Omental fat pad (tissue), 3 donors: ENCODE measurements at regions not wholly inside any gene's neighbourhood (a gene's known extent, or its start where the extent isn't known, plus 50 kb on each side); places are given as distances from the start of the nearest gene placed in this dataset.
A peak's percentile ranks its signal among the peaks of the same experiment; 100 is the strongest.

Source experiments
- ATAC-seq: fragments of 150-250 bp; one replicate; pipeline ENCODE4 v1.9.1; 2016; ENCODE audit warnings: mild to moderate bottlenecking, moderate library complexity; ENCODE audit not compliant: low FRiP score
- DNase-seq: peaks from one replicate; pipeline ENCODE4 v3.0.0-alpha.2; 2019; ENCODE audit warnings: low spot score
- TF ChIP-seq, protein P1 (sequence below), 3 donors: fragments of 450-650 bp; IDR thresholded peaks; one replicate each; pipeline ENCODE4 v1.5.1; 2016 to 2017; ENCODE audit warnings: antibody characterized with exemption in 3 of 3, mild to moderate bottlenecking in 3 of 3, moderate library complexity in 2 of 3

DNA sequence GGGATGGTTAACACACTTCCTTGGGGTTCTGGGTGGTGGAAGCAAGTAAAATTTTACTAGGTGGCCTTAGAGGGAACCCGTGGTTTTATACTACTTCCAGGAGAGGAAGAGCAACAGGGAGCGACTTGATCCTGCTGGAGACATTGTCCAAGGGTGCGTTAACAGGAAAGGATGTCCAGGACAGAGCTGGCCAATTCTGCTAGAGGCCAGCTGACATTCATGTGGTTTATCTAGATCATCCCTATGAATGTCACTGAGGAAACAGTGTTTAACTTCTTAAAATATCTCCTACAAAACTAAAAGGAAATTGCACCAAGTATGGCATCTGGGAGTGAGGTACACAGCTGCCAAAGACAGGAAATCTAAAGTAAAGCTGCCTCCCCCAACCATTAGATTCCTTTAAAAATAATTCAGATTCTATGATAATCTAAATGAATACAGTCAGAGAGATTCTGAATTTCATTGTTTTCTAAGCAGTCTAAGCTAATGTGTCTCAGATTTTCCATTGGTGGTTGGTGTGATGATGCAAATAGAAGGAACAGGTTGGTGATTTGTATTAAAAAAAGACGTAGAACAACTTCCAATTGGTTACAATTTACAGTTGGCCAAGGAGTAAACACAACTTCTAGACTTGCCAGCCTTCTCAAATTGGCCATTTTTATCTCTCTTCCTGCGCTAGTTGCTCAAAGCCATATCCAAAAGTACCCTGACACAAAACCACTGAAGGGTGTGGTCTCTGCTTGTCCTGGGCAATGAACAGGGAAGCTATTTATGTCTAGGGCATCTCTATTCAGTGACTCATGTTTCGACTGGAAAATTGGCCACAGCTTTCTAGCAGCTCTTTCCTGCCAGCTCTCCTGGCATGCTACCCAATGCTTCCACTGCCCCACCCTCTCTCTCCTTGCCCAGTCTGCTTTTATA lies 574.7 kb upstream of the MEF2C start:
- peak; percentile 82 for ATAC-seq
- TF ChIP-seq, protein P1, sequence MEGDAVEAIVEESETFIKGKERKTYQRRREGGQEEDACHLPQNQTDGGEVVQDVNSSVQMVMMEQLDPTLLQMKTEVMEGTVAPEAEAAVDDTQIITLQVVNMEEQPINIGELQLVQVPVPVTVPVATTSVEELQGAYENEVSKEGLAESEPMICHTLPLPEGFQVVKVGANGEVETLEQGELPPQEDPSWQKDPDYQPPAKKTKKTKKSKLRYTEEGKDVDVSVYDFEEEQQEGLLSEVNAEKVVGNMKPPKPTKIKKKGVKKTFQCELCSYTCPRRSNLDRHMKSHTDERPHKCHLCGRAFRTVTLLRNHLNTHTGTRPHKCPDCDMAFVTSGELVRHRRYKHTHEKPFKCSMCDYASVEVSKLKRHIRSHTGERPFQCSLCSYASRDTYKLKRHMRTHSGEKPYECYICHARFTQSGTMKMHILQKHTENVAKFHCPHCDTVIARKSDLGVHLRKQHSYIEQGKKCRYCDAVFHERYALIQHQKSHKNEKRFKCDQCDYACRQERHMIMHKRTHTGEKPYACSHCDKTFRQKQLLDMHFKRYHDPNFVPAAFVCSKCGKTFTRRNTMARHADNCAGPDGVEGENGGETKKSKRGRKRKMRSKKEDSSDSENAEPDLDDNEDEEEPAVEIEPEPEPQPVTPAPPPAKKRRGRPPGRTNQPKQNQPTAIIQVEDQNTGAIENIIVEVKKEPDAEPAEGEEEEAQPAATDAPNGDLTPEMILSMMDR (IDR thresholded peaks at IDR 0.05) = no peak
- peak; percentile 22 for DNase-seq

DNA sequence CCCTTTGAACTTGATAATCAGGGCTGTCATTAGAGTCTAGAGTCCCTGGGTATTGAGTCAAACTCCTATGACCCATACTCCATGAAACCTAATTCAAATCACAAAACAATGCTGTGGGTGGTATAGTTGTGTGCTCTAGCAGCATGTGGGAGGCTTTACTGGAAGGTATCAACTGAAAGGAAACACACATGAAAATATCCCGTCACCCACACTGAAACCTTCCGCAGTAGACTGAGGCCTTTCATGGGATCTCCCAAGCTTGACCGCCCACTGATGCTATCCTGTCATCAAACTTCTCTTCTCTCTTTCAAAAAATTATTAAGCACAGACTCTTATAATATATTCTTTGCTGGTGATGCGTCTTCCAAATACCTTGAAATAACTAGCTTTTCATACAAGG lies 569.1 kb upstream of the MEF2C start:
- no peak for ATAC-seq
- TF ChIP-seq, protein P1 (IDR thresholded peaks at IDR 0.05) = no peak

DNA sequence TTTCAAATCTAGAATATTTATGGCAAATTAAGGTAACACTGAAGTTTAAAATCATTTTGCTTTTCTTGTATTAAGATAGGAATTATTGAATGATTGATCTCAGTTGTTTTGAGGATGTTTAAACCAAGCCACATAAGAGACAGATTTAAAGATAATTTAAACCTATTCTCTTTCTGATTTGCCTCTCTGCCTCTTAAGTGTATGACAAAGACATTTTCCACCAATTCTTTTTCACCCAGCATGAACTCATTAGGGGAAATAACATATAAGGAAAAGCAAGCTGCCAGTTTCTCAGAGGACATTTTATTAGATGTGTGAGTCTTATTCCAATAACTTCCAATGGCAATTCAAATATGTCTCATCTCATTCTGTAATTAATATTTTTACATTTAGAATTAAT lies 568.3 kb upstream of the MEF2C start:
- DNase-seq (no peak), ATAC-seq (no peak)
- TF ChIP-seq, protein P1 (IDR thresholded peaks at IDR 0.05) = no peak

More for the DNA sequence above, 569.1 kb upstream of the MEF2C start:
- no peak for DNase-seq

DNA sequence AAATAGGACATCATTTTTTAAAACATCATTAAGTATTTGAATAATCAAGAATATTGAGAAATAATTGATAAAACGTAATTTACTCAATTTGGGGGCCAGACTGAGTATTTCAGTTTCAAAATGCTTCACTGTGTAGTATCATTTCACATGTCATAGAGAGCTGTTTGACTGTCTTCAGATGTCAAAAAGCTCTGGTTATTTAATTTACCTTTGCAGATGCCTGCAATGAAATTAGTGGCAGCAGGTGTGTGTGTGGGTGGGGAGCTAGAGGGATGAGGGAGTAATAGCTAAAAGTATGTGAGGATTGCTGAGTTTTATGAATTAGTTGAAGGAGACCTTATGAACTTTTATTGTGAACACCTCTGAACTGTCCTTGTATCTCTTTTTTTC lies 567.2 kb upstream of the MEF2C start:
- DNase-seq = no peak
- TF ChIP-seq, protein P1 (IDR thresholded peaks at IDR 0.05) = no peak
- ATAC-seq = no peak

DNA sequence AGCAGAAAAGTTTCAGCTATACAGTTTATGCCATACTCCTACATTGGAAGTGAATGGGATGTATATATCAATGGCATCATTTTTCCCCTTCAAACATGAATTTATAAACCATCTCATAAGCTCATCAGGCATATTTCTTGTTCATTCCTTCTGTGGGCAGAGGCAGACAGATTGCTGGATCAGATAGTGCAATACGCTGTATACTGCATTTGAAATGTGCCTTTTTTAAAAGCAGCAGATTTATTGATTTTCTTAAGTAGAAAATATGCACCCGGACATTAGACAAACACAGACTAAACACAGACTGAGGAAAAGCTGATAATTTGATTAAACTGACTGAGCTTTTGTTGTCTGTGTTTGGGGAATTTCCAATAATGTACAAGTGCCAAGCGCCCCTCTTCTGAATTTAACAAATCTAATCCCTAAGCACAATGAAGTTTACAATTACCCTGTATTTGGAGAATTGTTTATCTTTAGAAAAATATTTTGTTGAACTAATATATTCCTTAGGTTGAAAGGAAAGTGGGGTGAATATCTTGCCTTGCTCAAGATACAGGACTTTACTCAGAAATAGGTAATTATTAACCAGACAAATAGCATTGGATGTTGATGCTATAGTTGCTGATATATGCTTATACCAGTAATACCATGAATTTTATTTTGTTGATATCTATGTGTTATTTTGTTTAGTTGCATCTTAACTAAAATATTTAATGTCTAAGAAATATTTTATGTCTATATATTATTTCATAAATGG lies 566.6 kb upstream of the MEF2C start:
- TF ChIP-seq, protein P1 (IDR thresholded peaks at IDR 0.05) = no peak
- ATAC-seq = no peak
- DNase-seq = no peak

DNA sequence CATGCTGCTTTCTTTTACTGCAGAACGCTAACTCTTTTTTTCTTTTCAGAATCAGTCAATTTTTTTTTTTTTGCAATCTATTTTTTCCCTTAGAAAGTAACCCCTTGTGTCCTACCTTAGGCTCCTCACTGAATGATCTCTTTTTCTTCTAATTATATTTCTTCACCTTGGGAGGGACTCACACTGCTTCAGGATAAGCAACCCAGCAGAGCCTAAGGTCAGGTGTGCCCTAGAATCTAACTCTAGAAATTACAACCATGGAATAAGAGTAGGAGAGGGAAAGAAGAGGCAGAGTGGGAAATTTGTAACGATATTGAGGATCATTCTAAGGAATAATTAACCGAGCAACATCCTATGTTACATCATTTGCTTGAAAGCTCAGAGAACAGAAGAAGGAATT lies 564.0 kb upstream of the MEF2C start:
- no peak for ATAC-seq

More for the DNA sequence above, 564.0 kb upstream of the MEF2C start:
- TF ChIP-seq, protein P1 (IDR thresholded peaks at IDR 0.05) = no peak
- no peak for DNase-seq
